OCI-LY1 (cell line): ENCODE measurements at regions not wholly inside any gene's neighbourhood (a gene's known extent, or its start where the extent isn't known, plus 50 kb on each side); places are given as distances from the start of the nearest gene placed in this dataset.

Experiments used
- H2AFZ ChIP-seq: fragments of 200-600 bp; sonication (generic), shearing (Covaris generic); 2 replicates; pipeline ENCODE4 v1.6.0; 2014; ENCODE audit warnings: antibody characterized with exemption, mild to moderate bottlenecking, low read length
- H3F3A ChIP-seq: fragments of 200-600 bp; sonication (generic), shearing (Covaris generic); 2 replicates; pipeline ENCODE4 v1.6.0; 2014; ENCODE audit warnings: mild to moderate bottlenecking, antibody characterized with exemption, low read length, moderate library complexity; ENCODE audit not compliant: insufficient read depth
- H3K27ac ChIP-seq: fragments of 200-600 bp; sonication (generic); 2 replicates; pipeline ENCODE4 v1.5.1; 2014; ENCODE audit warnings: low read length, mixed run types, mild to moderate bottlenecking, low read depth; ENCODE audit not compliant: poor library complexity, severe bottlenecking
- H3K27me3 ChIP-seq: fragments of 200-600 bp; sonication (generic); 2 replicates; pipeline ENCODE4 v1.6.0; 2014; ENCODE audit warnings: antibody characterized with exemption, mild to moderate bottlenecking, low read length, moderate library complexity; ENCODE audit not compliant: insufficient read depth
- H3K36me3 ChIP-seq: fragments of 200-600 bp; sonication (generic); 2 replicates; pipeline ENCODE4 v1.6.1; 2014; ENCODE audit warnings: mild to moderate bottlenecking, antibody characterized with exemption, low read length, moderate library complexity, mixed read lengths; ENCODE audit not compliant: insufficient read depth
- H3K4me1 ChIP-seq: fragments of 200-600 bp; sonication (generic); 2 replicates; pipeline ENCODE4 v1.5.1; 2014; ENCODE audit warnings: mild to moderate bottlenecking, low read length, moderate library complexity; ENCODE audit not compliant: insufficient read depth, severe bottlenecking
- H3K4me2 ChIP-seq: fragments of 200-600 bp; sonication (generic), shearing (Covaris generic); 2 replicates; pipeline ENCODE4 v1.6.1; 2014; ENCODE audit warnings: low read length
- H3K4me3 ChIP-seq: fragments of 200-600 bp; sonication (generic); 2 replicates; pipeline ENCODE4 v1.5.1; 2014; ENCODE audit warnings: low read length, low read depth, mild to moderate bottlenecking, mixed read lengths; ENCODE audit not compliant: poor library complexity, severe bottlenecking
- H3K79me2 ChIP-seq: fragments of 200-600 bp; shearing (Covaris generic); 2 replicates; pipeline ENCODE4 v1.6.1; 2016; ENCODE audit warnings: mixed run types, low read length, mixed read lengths; ENCODE audit not compliant: insufficient read depth
- H3K9ac ChIP-seq: fragments of 200-600 bp; sonication (generic), shearing (Covaris generic); 2 replicates; pipeline ENCODE4 v1.6.1; 2014; ENCODE audit warnings: mild to moderate bottlenecking, low read length, mixed read lengths
- H3K9me2 ChIP-seq: fragments of 200-600 bp; sonication (generic), shearing (Covaris generic); 2 replicates; pipeline ENCODE4 v1.6.1; 2014; ENCODE audit warnings: low read depth, mild to moderate bottlenecking, low read length, mixed read lengths
- H3K9me3 ChIP-seq: fragments of 200-600 bp; shearing (Covaris generic); 2 replicates; pipeline ENCODE4 v1.6.1; 2014; ENCODE audit warnings: low read length, mixed read lengths
- H4K20me1 ChIP-seq: fragments of 200-600 bp; sonication (generic), shearing (Covaris generic); 2 replicates; pipeline ENCODE4 v1.6.0; 2016; ENCODE audit warnings: mild to moderate bottlenecking, low read length; ENCODE audit not compliant: insufficient read depth
- CTCF ChIP-seq: fragments of 200-600 bp; sonication (generic), shearing (Covaris generic); IDR thresholded peaks from 2 replicates; pipeline ENCODE4 v1.5.1; 2017; ENCODE audit warnings: mild to moderate bottlenecking, antibody characterized with exemption, low read length, moderate library complexity, mixed read lengths
- EZH2 ChIP-seq: fragments of 200-600 bp; sonication (generic), shearing (Covaris generic); IDR thresholded peaks from 2 replicates; pipeline ENCODE4 v1.8.0; 2017; ENCODE audit warnings: borderline replicate concordance, mixed run types, mild to moderate bottlenecking, antibody characterized with exemption, low read length, moderate library complexity, mixed read lengths

GRCh38 chr2:22628221-22628620 is 756.8 kb upstream of the KLHL29 start:
- Histone ChIP-seq H3F3A (no peaks in the 10 kb centered on the region), H2AFZ (no peak overlapping the region), H3K9ac (no peak overlapping the region), H3K4me1 (no peaks in the 10 kb centered on the region), H3K4me2 (no peak overlapping the region), H3K79me2 (no peaks in the 10 kb centered on the region), H3K36me3 (no peaks in the 10 kb centered on the region), H3K4me3 (no peak overlapping the region), H3K27me3 (no peaks in the 10 kb centered on the region), H3K27ac (no peak overlapping the region), H3K9me2 (no peaks in the 10 kb centered on the region), H3K9me3 (no peaks in the 10 kb centered on the region), H4K20me1 (no peaks in the 10 kb centered on the region)
- TF ChIP-seq EZH2, result no peak
- no peak for TF ChIP-seq CTCF

- Histone ChIP-seq H3K9me3 (no peaks in the 10 kb centered on the region), H2AFZ (no peak overlapping the region), H3K4me2 (no peak overlapping the region), H3K4me1 (no peaks in the 10 kb centered on the region), H3F3A (no peaks in the 10 kb centered on the region), H4K20me1 (no peaks in the 10 kb centered on the region), H3K27ac (no peak overlapping the region), H3K36me3 (no peaks in the 10 kb centered on the region), H3K27me3 (no peaks in the 10 kb centered on the region), H3K79me2 (no peaks in the 10 kb centered on the region), H3K9ac (no peak overlapping the region), H3K4me3 (no peak overlapping the region), H3K9me2 (no peaks in the 10 kb centered on the region)
- TF ChIP-seq EZH2 (no peak), CTCF (no peak)
These were observed 756.1 kb upstream of the KLHL29 start for GRCh38 chr2:22628906-22629305.

GRCh38 chr2:22634167-22634566 is 750.8 kb upstream of the KLHL29 start:
- no peaks in the 10 kb centered on the region for H4K20me1 ChIP-seq
- no peaks in the 10 kb centered on the region for H3K27me3 ChIP-seq
- H3K4me1 ChIP-seq, result no peaks in the 10 kb centered on the region
- no peaks in the 10 kb centered on the region for H3K9me3 ChIP-seq
- H3K27ac ChIP-seq, result no peak overlapping the region
- no peaks in the 10 kb centered on the region for H3K36me3 ChIP-seq
- H3K79me2 ChIP-seq, result no peaks in the 10 kb centered on the region
- no peak overlapping the region for H3K4me2 ChIP-seq
- no peaks in the 10 kb centered on the region for H3K9me2 ChIP-seq
- H3K4me3 ChIP-seq, result no peak overlapping the region
- H2AFZ ChIP-seq, result no peak overlapping the region
- TF ChIP-seq EZH2 (no peak), CTCF (no peak)
- no peaks in the 10 kb centered on the region for H3F3A ChIP-seq
- no peak overlapping the region for H3K9ac ChIP-seq
